ENCODE measurements at regions not wholly inside any gene's neighbourhood (a gene's known extent, or its start where the extent isn't known, plus 50 kb on each side); places are given as distances from the start of the nearest gene placed in this dataset.
"Not testable (repeated sequence)": the region's sequence is repeated elsewhere in the genome, so short reads cannot be mapped to it uniquely, and the experiment has no call there.

DNA sequence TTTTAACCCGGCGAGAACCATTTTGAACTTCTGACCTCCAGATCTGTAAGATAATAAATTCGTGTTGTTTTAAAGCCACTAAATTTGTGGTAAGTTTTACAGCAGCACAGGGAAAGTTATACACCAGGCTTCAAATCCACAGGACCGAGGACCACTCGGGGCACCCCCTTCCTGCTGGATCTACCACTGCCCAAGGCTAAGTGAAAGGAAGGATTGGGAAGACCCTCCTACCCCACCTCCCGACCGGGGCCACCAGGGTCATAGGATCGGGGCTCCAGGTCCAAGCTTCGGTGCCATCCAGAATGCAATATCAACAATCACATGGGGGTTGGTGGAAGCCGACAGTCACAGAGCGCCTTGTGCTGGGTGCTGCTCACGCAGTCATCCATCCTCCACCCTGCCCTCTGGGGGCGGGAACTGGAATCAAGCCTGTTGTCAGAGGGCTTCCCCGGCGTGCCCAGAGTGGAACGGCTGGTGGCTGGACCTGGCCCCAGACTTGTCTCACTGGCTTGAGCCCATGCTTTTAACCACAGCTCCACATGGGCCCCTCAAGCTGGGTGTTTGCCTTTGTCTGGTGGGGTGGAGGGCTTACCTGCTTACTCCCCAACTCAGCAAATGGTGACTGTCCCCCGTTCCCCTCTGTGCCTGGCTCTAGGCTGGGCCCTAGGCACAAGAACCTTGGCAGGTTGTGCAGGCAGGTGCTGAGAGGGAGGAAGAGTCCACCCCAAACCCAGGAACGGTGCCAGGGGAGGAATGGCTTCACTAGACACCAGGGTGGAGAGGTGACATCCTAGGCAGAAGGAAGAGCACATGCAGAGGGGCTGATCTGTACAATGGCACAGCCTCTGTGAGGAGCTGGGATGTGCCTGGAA lies 180.3 kb upstream of the RTL1 start:
- no peak for DNase-seq

DNA sequence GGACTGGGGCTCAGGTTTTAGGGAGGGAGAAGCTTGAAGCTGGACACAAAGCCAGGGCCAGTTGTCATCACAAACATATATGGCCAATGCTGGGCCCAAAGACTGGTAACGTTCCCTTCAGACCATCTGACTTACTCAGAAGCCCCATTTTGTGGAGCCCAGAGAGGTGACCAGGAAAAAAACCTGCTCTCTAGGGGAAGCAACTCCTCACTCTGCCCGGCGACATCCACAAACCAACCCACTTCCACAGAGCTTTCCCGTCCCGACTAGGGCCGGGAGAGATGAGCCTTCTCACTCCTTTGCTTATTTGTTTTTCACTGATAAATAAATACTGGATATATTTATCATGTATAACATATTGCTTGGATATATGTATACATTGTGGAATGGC lies 180.9 kb upstream of the RTL1 start:
- DNase-seq: no peak

DNA sequence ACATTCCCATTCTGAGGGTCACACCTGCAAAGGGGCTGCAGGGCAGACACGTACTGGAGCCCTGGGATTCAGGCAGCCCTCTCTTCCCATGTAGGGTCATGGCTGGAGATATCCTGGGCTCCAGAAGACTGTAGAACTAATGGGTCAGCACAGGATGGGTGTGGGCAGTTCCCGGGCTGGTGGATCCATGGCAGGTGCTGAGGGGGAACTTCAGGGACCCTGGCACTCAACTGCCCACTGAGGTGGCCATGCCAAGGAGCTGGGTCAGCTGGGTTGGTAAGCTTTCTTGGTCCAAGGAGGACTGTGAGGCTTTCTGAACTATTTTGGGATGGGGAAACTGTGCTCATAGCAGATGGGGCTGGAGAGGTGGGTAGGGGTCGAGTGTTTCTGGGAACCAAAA lies 183.4 kb upstream of the RTL1 start:
- DNase-seq: no peak

DNA sequence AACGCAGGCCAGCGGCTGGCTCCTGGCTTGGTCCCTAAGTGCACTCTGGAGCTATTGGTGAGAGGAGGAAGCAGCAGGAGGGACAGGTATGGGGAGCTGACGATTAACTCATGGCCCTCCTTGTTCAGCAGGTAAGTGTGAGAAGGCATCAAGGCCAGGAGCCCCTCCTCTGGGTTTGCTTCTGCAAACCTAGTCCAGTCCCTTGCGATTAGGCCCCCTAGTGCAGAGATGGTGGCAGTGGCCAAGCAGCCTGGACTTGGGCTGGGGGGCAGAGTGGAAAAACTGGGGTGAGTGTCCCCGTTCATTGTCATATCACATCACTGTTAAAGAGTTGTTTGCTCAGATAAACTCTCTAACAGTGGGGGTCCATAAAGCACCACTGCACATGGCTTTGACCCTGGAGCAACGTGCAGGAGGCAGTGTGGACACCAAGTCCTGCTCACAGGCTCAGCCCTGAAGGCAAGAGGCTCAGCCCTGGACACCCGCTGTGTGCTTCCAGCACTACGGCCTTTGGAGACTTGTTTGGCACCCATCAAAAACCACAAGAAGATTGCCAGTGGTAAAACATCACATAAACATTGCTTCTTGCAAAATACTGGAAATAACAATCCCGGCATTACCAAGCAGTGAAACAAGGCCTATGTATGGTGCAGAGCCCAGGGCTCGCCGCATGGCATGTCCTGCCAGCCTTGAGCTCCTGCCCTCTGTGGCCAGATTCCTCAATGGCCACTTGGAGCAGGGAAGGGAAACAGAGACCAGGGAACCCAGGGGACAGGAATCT lies 184.3 kb upstream of the RTL1 start:
- DNase-seq: no peak

DNA sequence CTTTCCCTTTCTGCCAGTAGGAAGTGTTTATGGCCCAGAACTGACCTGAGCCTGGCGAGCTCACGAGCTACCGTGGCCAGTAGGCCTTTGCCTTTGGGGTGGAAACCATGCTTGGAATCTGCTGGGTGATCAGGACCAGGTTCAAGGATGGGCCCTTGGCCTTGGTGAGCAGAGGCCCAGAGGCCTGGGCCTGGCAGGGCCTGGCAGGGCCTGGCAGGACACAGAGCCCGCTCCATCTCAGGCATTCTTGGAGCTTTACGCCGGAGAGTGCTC lies 184.8 kb upstream of the RTL1 start:
- no peak for DNase-seq

DNA sequence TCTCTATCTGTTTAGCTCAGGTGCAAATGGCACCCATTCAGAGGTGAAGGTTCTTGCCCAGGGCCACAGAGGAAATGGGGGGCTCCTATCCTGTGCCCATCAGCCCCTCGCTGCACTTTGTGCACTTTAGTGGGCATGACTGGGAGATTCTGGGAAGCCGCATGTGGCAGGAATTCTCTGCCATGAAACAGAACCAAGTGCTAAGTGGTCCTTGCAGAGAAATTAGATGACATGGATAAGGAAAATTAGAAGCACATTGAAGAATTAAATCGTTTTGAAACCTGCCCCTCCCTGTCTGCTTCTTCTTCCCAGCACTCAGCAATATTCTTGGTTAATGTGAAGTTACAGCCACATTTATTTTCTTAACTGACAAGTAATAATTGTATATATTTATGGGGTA lies 185.2 kb upstream of the RTL1 start:
- DNase-seq: no peak

DNA sequence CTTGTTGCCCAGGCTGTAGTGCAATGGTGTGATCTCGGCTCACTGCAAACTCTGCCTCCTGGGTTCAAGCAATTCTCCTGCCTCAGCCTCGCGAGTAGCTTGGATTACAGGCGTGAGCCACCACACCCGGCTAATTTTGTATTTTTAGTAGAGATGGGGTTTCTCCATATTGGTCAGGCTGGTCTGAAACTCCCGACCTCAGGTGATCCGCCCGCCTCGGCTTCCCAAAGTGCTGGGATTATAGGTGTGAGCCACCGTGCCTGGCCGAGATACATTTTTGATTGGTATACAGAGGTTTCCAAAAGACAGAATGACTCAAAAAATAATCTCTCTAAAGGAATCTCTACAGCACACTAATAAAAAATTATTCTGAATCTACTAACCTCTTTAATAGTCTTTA lies 187.0 kb upstream of the RTL1 start:
- DNase-seq: not testable (repeated sequence)

DNA sequence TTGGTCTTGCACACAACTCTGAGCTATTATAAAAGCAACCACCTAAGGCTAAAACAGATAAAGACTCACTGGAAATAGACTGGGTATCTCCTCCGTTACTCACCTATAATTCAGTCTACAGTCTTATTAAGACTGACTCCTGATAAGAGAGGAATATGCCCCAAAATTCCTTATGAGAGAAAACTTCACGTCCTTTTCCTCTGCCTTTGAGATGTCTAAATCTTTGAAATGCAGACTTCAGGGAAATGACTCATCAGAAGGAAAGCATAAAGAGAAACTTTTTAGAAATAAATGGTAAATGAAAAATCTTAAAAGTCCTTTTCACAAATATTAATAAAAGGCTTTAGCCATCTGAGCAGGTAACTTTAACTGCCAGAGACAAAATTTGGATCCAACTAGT lies 187.5 kb upstream of the RTL1 start:
- DNase-seq: no peak

DNA sequence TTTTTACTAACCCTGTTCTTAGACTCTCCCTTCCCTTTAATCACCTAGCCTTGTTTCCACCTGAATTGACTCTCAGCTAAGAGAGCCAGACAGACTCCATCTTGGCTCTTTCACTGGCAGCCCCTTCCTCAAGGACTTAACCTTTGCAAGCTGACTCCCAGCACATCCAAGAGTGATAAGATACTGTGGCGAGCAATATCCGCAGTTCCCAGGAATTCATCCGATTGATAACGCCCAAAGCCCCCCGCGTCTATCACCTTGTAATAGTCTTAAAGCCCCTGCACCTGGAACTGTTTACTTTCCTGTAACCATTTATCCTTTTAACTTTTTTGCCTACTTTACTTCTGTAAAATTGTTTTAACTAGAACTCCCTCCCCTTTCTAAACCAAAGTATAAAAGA lies 191.4 kb upstream of the RTL1 start:
- DNase-seq: not testable (repeated sequence)

DNA sequence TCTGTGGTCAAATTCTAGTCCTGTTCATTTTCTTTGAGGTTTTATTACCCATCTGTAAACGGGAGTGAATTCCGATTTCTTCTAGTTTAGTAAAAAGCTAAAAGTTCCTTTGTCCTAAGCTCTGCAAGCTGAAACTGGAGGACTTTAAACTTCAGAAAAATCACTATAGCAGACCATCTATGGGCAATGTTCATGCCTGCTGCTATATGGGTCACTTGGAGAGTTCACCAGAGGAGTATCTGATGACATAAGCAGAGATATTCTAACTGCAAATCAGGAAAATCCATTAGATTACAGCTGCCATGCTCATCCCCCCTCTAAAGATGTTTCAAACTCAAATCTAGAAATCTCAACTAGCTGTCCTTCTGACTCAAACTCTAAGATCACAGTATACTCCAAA lies 193.0 kb upstream of the RTL1 start:
- no peak for DNase-seq

DNA sequence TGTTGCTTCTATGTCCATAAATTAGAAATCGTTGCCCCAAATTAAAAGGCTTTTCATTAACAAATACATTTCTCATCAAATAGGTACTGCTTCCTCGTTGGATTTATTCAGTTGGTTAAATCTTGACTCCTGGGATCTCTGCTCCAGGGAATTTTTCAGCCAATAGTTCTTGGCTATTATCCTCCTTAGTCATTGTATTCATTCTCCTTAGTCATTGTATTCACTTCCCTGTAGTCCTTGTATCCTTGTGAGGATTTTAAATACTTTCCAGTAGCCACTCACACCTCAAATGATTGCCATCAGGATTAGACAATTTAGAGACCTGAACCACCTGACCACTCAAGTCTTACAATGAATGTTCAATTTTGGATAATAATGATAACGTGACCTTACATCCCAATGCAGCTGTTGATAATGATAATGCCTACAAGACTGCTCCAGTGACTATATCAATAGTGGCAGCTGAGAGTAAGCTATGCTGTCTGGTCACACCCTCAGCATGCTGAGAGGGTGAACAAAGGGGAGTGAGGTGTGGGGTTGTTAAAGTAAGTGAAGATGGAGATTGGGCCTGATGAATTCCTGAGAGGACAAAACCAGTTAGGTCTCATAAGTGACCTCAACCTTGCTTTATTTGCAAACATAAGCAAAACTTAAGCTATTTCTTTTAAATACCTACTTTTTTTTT lies 193.7 kb upstream of the RTL1 start:
- no peak for DNase-seq

DNA sequence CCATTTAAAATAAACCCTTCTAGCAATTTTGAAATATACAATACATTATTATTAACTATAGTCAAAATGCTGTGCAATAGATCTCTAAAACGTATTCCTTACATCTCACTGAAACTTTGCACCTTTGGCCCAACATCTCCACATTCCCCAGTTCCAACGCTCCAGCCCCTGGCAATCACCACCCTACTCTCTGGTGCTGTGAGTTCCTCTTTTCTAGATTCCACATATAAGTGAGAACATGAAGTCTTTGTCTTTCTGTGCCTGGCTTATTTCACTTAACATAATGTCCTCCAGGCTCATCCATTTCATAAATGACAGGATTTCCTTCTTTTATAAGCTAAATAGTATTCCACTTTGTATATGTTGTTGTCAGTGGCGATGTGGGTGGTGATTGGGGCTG lies 194.7 kb upstream of the RTL1 start:
- no peak for DNase-seq

DNA sequence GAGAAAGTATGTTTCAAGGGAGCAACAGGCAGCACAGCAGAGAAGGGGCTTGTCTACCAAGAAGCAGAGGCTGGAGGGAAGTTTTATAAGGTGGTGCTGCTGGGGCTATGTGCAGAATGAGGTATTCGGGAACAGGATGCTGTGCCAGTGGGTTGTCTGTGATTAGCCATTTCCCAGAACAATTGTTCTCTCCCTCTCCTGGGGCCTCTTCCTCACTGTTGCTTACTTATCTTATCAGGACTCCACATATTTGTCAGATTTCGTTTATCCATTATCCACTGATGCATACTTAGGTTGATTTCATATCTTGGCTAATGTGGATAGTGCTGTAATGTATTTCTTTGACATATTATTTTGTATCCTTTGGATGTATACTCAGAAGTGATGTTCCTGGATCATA lies 195.1 kb upstream of the RTL1 start:
- no peak for DNase-seq

DNA sequence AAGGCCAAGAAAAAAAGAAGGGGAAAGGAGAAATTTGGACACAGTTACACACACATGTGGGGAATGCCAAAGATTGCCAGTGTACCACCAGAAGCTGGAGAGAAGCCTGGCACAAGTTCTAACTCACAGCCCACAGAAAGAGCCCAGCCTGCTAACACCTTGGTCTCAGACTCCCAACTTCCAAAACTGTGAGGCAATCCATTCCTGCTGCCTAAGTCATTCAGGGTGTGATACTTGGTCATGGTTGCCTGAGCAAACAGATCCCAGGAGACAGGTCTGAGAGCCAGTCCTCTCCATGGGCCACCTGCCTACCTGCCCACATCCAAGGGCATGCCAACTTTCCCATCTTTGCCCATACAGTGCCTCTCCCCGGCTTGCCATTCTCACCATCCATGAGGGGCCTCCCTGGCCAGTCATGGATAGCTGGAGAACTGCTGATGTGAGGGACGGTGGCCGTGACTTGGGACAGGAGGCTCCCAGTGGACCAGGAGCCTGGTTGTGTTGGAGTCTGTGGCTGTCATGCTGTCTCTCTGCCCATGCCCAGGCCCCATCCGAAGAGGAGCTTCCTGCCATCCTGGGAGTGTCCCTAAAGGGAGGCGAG lies 198.0 kb upstream of the RTL1 start:
- DNase-seq: no peak

DNA sequence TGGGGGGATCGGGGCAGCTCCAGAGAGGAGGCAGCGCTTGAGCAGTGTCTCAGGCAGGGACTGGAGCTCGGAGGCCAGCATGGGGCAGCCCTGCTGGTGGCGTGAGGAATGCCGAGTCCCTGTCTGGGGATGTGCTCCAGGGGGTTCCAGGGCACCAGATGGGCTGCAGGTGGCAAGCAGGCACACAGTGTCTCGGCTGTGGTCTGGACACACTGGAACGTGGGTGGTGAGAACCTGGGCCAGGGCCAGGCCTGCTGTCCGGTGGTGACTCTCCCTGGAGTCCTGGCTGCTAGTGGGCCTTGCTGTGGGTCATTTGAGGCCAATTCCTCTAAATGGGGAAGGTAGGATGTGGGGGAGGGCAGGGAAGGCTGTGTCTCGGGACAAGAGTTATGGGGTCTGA lies 199.4 kb upstream of the RTL1 start:
- no peak for DNase-seq

DNA sequence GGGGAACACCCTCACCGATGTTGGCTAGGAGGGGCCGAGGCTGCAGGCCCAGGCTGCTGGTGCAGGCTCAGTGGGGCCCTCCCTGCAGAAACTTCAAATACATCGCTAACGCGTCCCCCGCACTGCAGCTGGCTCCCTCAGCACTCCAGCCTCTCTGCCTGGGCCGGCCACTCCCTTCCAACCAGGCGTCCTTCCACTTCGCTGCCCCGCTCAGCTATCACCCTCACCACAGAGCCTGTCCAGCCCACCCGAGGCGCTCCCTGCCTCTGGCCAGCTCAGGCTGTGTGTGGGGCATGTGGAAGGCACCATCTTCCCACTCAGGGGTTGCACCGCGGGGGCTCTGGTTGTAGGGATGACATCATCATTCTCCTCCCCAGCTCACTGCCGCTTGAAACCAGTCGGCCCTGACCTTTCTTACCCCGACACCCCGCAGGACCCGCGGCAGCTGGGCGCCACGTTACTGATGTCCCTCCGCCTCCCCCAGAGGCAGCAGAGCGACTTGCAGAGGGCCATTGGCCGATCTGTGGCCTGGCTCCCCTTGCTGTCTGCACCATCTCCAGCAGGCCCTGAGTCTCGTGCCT lies 199.9 kb upstream of the RTL1 start:
- DNase-seq: peak; percentile 62

DNA sequence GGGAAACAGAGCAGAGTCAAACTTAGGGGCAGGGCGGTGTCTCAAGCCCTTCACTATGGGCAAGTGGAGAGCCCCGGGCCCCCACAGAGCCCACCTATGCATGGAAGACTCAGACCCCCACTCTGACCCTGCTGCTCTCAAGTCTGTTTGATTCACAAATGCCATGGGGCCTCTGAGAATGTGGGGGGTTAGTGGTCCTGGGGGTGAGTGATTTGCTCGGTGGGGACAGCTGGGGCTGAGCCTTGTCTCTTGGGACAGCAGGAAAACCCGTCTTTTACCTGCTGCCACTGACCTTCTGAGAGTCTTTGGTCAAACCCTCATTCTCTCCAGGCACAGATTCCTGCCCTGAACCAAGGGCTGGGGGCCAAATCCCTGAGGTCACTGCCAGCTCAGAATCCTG lies 201.0 kb upstream of the RTL1 start:
- DNase-seq: no peak

DNA sequence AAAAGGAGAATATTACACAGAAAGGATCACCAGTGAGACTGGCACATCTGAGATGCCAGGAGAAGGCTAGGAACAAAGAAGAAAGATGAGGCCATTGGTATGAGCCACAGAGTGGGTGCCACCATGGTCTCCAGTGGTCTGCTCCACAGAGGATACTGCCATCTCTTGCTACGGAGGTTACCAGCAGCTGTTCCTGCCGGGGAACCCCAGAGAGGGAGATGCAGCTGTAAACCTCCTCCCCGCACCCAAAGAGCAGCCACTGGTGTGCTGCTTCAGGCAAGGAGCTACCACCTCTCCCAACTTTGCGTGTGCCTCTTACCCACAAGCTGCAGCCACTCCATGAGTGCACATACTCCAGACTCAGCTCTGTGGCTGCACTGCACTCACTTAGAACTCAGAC lies 201.5 kb upstream of the RTL1 start:
- no peak for DNase-seq

DNA sequence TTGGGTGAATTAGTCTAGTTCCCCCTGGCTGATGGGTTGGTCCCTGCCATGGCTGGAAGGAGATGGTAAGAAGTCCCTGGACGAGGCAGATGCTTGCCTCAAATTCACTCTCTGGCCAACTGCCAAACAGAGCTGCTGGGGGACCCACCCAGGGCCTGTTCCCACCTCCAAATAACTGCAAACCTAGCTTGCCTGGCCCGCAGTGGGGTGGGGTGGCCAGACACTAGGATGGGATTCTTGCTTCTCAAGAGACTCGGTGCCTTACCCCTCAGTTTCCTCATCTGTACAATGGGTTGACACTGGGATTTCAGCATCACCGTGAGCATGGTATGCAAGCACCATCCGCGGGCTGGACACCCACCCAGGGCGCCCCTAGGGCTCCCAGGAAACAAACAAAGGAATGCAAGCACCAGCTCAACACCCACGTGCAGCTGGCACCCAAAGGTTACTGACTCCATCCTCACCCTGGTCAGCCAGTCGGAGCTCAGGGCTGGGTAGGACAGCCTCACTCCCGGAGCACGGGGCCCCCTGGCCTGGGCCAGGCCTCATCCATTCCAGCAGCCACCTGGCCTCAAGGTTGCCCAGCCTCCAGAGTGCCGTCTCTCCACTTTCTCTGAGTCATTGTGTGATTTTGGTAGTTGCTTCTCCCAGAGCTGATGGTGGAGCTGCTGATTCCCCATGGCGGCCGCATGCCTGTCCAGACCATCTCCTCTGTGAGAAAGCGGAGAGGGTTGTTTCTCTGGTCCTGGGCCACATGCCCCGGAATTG lies 205.2 kb upstream of the RTL1 start:
- no peak for DNase-seq

DNA sequence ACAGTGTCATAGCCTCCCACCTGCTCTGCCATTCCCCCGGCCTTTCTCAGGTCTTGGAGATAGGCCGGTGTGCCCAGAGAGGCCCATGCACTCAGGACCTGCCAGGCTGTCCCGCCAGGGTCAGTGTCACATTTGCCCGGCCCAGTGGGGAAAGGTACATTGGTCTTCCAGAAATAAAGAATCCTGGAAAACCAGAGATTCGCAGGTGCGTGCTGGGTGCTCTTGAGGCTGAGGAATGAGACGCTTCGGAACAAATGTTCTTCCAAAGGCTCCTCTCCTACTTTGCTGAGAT lies 205.8 kb upstream of the RTL1 start:
- no peak for DNase-seq

DNA sequence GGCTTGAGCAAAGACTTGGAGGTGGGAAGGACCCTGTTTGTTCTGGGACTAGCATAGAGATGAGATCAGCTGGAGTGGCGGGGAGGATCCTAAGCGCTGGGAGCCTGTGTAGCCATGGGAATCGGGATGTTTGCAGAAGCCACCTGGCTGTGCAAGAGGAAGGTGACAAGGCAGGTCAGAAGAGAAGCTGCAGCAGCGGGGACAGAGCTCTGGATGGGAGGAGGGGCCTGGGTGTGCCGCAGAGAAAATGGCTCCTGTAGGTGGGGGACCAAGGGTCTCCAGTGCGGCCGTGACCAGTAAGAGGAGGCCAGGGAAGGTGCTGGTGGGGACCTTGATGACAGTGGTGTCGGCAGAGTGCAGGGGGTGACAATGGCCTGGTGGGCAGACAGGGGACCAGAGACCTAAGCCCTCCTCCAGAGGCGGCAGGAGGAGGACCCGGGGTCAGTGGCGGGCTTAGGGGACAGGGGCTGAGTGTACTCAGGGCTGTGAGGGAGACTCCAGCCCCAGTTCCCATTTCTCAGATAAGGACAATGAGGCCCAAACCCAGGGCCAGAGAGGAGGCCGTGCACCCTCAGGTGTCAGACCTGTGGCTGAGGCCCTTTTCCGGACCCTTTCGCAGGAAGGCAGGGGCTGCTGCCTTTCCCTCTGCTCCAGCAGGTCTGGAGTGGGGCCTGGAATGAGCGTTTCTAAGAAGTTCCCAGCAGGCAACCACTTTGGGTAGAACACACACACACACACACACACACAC lies 206.6 kb upstream of the RTL1 start:
- DNase-seq: no peak
